Retinal pigment epithelial cell (primary cell): ENCODE measurements at regions not wholly inside any gene's neighbourhood (a gene's known extent, or its start where the extent isn't known, plus 50 kb on each side); places are given as distances from the start of the nearest gene placed in this dataset.
"Not testable (repeated sequence)": the region's sequence is repeated elsewhere in the genome, so short reads cannot be mapped to it uniquely, and the experiment has no call there.

Experiments
- DNase-seq: peaks from one replicate; pipeline ENCODE4 v3.0.0-alpha.2; 2010; ENCODE audit warnings: low read depth
- H3K4me3 ChIP-seq: 2 replicates; pipeline ENCODE4 v1.5.1; 2011; ENCODE audit warnings: mild to moderate bottlenecking, low read length, control low read depth, moderate library complexity
- CTCF ChIP-seq: conservative IDR thresholded peaks from 2 replicates; pipeline ENCODE4 v1.5.1; 2011; ENCODE audit warnings: low read depth, low read length, control low read depth, inconsistent platforms

- TF ChIP-seq CTCF = no peak
- no peak for DNase-seq
These were observed 101.2 kb upstream of the EGLN3 start for GRCh38 chr14:34051966-34052657.

GRCh38 chr14:34050606-34051005 is 99.7 kb upstream of the EGLN3 start:
- TF ChIP-seq CTCF = no peak
- DNase-seq = no peak
- no peak overlapping the region for H3K4me3 ChIP-seq

More at GRCh38 chr14:34051966-34052657, 101.2 kb upstream of the EGLN3 start:
- no peak overlapping the region for H3K4me3 ChIP-seq

GRCh38 chr14:34049790-34050189 is 98.9 kb upstream of the EGLN3 start:
- no peak for DNase-seq
- no peak overlapping the region for H3K4me3 ChIP-seq
- no peak for TF ChIP-seq CTCF

- not testable (repeated sequence) for DNase-seq, H3K4me3 ChIP-seq
These were observed 98.3 kb upstream of the EGLN3 start for GRCh38 chr14:34049187-34049586.

GRCh38 chr14:34046799-34047520 is 96.1 kb upstream of the EGLN3 start:
- DNase-seq = no peak
- no peak overlapping the region for H3K4me3 ChIP-seq
- no peak for TF ChIP-seq CTCF

GRCh38 chr14:34044666-34045306 is 93.9 kb upstream of the EGLN3 start:
- DNase-seq = no peak
- no peak for TF ChIP-seq CTCF
- H3K4me3 ChIP-seq = no peak overlapping the region

GRCh38 chr14:34044373-34044637 is 93.4 kb upstream of the EGLN3 start:
- no peak for TF ChIP-seq CTCF
- no peak overlapping the region for H3K4me3 ChIP-seq
- DNase-seq = no peak
